PFSK-1 (cell line): ENCODE measurements at regions not wholly inside any gene's neighbourhood (a gene's known extent, or its start where the extent isn't known, plus 50 kb on each side); places are given as distances from the start of the nearest gene placed in this dataset.

ENCODE experiments used
- FOXP2 ChIP-seq: optimal IDR thresholded peaks from 2 replicates; pipeline ENCODE3; 2011; ENCODE audit warnings: borderline replicate concordance, control low read depth, inconsistent platforms; ENCODE audit not compliant: insufficient read depth; ENCODE audit errors: extremely low read length, extremely low read depth
- POLR2AphosphoS5 ChIP-seq: IDR thresholded peaks from 2 replicates; pipeline ENCODE4 v1.6.1; 2012; ENCODE audit warnings: low read depth, mild to moderate bottlenecking, control low read depth, low read length, moderate library complexity
- REST ChIP-seq, 2 experiments: IDR thresholded peaks; 2 replicates each; pipeline versions ENCODE4 v1.6.1 to v1.8.0; 2011 to 2012; ENCODE audit warnings: low read depth in 2 of 2, low read length in 2 of 2, control low read depth in 1 of 2, inconsistent platforms in 1 of 2, mild to moderate bottlenecking in 1 of 2, moderate library complexity in 1 of 2; ENCODE audit not compliant: insufficient read depth in 1 of 2
- SIN3A ChIP-seq: IDR thresholded peaks from 2 replicates; pipeline ENCODE4 v1.6.1; 2012; ENCODE audit warnings: mild to moderate bottlenecking, low read length, moderate library complexity, borderline replicate concordance; ENCODE audit not compliant: insufficient read depth
- TAF1 ChIP-seq: IDR thresholded peaks from 2 replicates; pipeline ENCODE4 v1.6.1; 2012; ENCODE audit warnings: low read length, control low read depth, borderline replicate concordance; ENCODE audit not compliant: insufficient read depth

GRCh38 chr2:82333697-82334096 lies 2029.1 kb upstream of the LRRTM1 start:
- no peak for TF ChIP-seq POLR2AphosphoS5
- TF ChIP-seq SIN3A: no peak
- no peak for TF ChIP-seq REST (IDR thresholded peaks at IDR 0.05; ENCODE audit: insufficient read depth in 1 of 2, low read depth in 2 of 2, low read length in 2 of 2)
- TF ChIP-seq TAF1: no peak
- TF ChIP-seq FOXP2: no peak

DNA sequence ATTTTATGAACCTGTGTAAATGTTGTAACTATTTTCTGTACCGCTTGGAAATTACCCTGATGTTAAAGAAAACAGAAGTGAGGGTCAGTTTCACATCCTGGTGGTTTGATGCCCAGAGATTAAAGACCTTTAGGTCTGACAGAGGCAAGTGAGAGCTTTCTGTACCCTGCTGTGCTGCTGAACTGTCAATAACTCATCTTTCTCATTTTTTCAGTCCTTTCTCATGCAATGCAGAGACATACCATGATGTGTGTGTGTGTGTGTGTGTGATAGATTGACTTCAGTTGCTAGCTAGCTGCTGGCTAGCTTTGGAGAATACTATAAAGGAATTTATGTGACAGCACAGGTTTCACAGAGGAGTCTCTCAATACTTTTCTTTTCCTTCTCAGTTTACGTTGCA lies 2025.6 kb upstream of the LRRTM1 start:
- TF ChIP-seq TAF1 (no peak), POLR2AphosphoS5 (no peak), REST (IDR thresholded peaks at IDR 0.05; ENCODE audit: insufficient read depth in 1 of 2, low read depth in 2 of 2, low read length in 2 of 2) (no peak), SIN3A (no peak), FOXP2 (no peak)

DNA sequence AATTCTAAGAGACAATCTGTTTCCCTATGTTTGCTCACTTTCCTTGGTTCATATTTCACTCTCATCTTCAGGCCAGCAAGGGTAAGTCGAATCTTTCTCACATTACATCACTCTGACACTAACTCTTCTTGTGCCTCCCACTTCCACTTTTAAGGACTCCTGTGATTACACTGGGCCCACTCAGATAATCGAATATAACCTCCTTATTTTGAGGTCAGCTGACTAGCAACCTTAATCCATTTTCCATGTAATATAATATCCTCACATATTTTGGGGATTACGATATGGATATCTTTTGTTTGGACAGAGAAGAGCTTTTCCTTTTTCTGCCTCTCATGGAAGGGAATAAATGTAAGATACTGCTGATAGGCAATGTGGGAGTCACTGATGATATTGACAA lies 2015.7 kb upstream of the LRRTM1 start:
- TF ChIP-seq SIN3A (no peak), REST (IDR thresholded peaks at IDR 0.05; ENCODE audit: insufficient read depth in 1 of 2, low read depth in 2 of 2, low read length in 2 of 2) (no peak), TAF1 (no peak), POLR2AphosphoS5 (no peak), FOXP2 (no peak)

- TF ChIP-seq FOXP2: no peak
- no peak for TF ChIP-seq TAF1
- TF ChIP-seq SIN3A: no peak
- TF ChIP-seq REST (IDR thresholded peaks at IDR 0.05; ENCODE audit: insufficient read depth in 1 of 2, low read depth in 2 of 2, low read length in 2 of 2): no peak
- TF ChIP-seq POLR2AphosphoS5: no peak
These were observed 2012.5 kb upstream of the LRRTM1 start for GRCh38 chr2:82317012-82317411.

DNA sequence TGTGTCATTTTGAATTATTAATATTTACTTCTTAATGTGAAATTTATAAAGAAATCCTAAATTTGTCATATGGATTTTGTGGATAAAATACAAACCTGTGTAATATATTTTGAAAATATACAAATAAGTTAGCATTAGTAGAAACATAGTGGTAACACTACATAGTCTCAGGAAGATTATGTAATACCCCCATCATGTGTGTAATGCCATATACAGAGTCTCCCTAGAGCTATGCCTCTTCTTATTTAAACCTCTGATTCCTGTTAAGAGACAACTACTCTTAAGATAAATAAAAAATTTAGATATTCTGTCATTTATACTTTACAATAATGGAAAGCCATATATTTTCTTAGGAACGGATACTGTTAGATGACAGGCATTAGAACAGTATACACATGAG lies 2012.0 kb upstream of the LRRTM1 start:
- TF ChIP-seq TAF1: no peak
- no peak for TF ChIP-seq SIN3A
- TF ChIP-seq REST (IDR thresholded peaks at IDR 0.05; ENCODE audit: insufficient read depth in 1 of 2, low read depth in 2 of 2, low read length in 2 of 2): no peak
- no peak for TF ChIP-seq FOXP2
- no peak for TF ChIP-seq POLR2AphosphoS5
